Endothelial cell (in vitro differentiated cells): ENCODE measurements at regions not wholly inside any gene's neighbourhood (a gene's known extent, or its start where the extent isn't known, plus 50 kb on each side); places are given as distances from the start of the nearest gene placed in this dataset.
"Not testable (repeated sequence)": the region's sequence is repeated elsewhere in the genome, so short reads cannot be mapped to it uniquely, and the experiment has no call there.

Experiments
- DNase-seq: peaks from one replicate; pipeline ENCODE4 v3.0.0; 2021; ENCODE audit warnings: low spot score
- H3K27ac Mint-ChIP-seq: one replicate; pipeline ENCODE4 v1.8.0; 2021; ENCODE audit warnings: mixed read lengths, inconsistent platforms; ENCODE audit not compliant: unreplicated experiment
- H3K27me3 Mint-ChIP-seq: one replicate; pipeline ENCODE4 v1.8.0; 2021; ENCODE audit warnings: mild to moderate bottlenecking, moderate library complexity, mixed read lengths, inconsistent platforms; ENCODE audit not compliant: unreplicated experiment
- H3K36me3 Mint-ChIP-seq: one replicate; pipeline ENCODE4 v1.8.0; 2021; ENCODE audit warnings: mild to moderate bottlenecking, low read depth, mixed read lengths, inconsistent platforms; ENCODE audit not compliant: unreplicated experiment
- H3K4me1 Mint-ChIP-seq: one replicate; pipeline ENCODE4 v1.8.0; 2021; ENCODE audit warnings: mild to moderate bottlenecking, mixed read lengths, inconsistent platforms; ENCODE audit not compliant: unreplicated experiment
- H3K4me3 Mint-ChIP-seq: one replicate; pipeline ENCODE4 v1.8.0; 2021; ENCODE audit warnings: mild to moderate bottlenecking, mixed read lengths, inconsistent platforms; ENCODE audit not compliant: unreplicated experiment
- H3K9me3 Mint-ChIP-seq: one replicate; pipeline ENCODE4 v1.8.0; 2021; ENCODE audit warnings: mixed read lengths, inconsistent platforms; ENCODE audit not compliant: unreplicated experiment
- TF ChIP-seq, protein P1 (sequence below): fragments of 200-600 bp; sonication (generic); IDR thresholded peaks from one replicate; pipeline ENCODE4 v1.5.0; 2021; ENCODE audit warnings: antibody characterized with exemption; ENCODE audit not compliant: unreplicated experiment

DNA sequence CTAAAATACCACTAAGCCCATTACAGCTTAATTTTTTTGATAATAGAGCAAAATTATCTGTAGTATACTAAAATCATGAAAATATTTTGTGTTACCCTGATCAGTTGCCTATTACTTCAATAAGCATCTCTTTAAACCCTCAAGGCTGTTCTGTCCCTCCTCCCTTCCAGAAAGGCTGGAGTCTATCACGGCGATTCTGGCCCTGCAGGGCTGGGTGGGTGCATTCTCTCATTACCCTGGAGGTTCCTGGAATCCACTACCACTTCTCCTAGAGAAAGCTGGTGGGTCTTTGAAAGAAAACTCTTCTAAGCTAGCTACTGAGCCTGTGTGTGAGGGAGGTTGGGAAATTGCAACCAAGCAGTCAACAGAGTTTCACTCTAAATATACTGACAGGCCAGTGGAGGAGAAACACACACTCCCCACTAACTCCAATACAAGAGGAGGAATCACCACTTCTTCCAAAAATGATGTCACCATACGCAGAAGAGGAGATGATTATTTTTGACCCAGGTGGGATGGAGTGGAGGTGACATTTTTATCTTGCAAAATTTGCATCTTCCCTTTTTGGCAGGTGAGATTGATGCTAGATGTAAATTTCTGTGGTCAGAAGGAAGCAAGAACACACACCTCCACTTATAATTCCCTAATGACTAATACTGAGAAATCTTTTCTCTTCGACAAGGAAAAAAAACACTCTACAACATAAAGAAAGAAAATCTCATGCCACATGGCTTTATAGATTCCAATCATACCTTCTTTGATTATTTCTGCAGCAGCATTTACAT, 182.3 kb upstream of the PHACTR1 start:
- H3K27me3 Mint-ChIP-seq = peaks cover 1% of the 10 kb centered on the region
- no peak overlapping the region for H3K4me3 Mint-ChIP-seq
- peaks cover 13% of the 10 kb centered on the region for H3K4me1 Mint-ChIP-seq
- TF ChIP-seq, protein P1, sequence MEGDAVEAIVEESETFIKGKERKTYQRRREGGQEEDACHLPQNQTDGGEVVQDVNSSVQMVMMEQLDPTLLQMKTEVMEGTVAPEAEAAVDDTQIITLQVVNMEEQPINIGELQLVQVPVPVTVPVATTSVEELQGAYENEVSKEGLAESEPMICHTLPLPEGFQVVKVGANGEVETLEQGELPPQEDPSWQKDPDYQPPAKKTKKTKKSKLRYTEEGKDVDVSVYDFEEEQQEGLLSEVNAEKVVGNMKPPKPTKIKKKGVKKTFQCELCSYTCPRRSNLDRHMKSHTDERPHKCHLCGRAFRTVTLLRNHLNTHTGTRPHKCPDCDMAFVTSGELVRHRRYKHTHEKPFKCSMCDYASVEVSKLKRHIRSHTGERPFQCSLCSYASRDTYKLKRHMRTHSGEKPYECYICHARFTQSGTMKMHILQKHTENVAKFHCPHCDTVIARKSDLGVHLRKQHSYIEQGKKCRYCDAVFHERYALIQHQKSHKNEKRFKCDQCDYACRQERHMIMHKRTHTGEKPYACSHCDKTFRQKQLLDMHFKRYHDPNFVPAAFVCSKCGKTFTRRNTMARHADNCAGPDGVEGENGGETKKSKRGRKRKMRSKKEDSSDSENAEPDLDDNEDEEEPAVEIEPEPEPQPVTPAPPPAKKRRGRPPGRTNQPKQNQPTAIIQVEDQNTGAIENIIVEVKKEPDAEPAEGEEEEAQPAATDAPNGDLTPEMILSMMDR = no peak
- H3K27ac Mint-ChIP-seq = no peak overlapping the region
- no peaks in the 10 kb centered on the region for H3K36me3 Mint-ChIP-seq
- no peak for DNase-seq
- no peaks in the 10 kb centered on the region for H3K9me3 Mint-ChIP-seq

DNA sequence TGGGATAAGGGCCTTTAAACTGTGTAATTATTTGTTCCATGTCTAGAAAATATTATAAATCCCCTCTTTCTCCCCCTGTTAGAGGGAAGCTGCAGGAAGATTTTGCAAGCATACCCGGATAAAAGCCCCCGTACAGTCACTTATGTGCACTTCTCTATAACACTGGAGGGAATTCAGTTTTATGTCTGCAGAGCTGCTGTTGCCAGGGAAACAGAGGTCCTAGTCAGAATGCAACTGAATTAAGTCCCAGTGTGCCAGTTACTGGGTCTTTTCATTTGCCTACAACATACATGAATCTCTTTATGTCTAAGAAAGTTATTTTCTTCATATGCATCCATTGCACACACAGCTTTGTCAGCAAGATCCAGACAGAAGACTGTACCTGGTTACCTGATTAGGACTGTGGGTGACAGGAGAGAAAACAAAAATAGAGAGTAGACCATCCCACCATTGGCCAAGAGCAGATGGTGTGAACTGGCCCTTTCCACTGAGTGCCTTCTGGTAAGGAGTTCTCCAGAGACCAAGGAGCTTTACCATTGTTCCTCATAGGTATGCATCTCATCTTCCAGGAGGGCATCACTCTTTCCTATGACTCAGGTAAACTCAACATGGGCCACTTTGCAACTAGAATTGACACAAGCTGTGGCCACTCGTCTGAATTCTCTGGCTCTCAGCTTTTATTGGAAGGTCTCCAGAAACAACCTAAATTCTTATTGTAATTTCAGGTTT, 180.8 kb upstream of the PHACTR1 start:
- Mint-ChIP-seq H3K36me3 (no peaks in the 10 kb centered on the region), H3K9me3 (no peaks in the 10 kb centered on the region), H3K27ac (no peak overlapping the region), H3K4me3 (no peak overlapping the region), H3K27me3 (peaks cover 1% of the 10 kb centered on the region), H3K4me1 (no peaks in the 10 kb centered on the region)
- no peak for DNase-seq
- TF ChIP-seq, protein P1 = no peak

DNA sequence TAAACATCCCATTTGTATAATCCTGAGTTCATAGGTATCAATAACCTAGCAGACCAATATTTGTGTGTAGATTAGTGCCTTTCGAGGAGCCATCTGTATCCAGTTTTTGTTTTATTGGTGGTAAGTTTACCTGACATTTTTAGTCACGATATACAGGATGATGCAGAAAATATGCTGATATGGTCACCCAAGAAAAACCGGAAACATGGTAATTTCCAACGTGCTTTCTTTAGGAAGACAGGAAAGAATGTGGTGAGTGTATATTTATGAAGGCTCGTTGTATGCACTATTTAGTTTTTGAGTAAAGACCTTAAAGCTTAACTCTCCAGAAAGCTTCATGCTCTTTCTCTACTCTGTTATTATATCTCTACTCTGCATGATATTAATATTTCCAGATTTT, 180.2 kb upstream of the PHACTR1 start:
- Mint-ChIP-seq H3K4me1 (no peaks in the 10 kb centered on the region), H3K4me3 (no peak overlapping the region), H3K27ac (no peak overlapping the region), H3K36me3 (no peaks in the 10 kb centered on the region), H3K27me3 (peaks cover 1% of the 10 kb centered on the region), H3K9me3 (no peaks in the 10 kb centered on the region)
- TF ChIP-seq, protein P1 = no peak
- no peak for DNase-seq

DNA sequence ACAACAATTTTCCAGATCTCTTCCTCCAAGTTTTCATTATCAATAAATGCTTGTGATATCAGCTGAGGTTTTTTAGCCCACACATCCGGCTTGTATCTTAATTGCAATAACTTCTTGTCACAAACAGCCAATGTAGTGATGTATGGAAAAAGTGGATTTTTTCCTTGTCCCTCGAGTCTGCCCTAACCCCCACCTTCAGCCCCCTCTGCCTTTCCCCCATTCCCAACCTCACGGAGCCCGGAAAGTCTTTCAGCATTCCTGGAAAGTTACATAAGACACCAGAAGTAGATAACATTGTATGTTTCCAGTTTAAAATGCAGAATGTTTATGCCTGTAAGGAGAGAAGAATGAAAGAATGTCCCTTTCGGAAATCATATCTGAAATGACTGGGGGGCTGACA, 179.2 kb upstream of the PHACTR1 start:
- Mint-ChIP-seq H3K27ac (no peak overlapping the region), H3K4me1 (no peaks in the 10 kb centered on the region), H3K9me3 (no peaks in the 10 kb centered on the region), H3K36me3 (no peaks in the 10 kb centered on the region), H3K4me3 (no peak overlapping the region), H3K27me3 (peaks cover 1% of the 10 kb centered on the region)
- no peak for DNase-seq
- TF ChIP-seq, protein P1 = no peak

DNA sequence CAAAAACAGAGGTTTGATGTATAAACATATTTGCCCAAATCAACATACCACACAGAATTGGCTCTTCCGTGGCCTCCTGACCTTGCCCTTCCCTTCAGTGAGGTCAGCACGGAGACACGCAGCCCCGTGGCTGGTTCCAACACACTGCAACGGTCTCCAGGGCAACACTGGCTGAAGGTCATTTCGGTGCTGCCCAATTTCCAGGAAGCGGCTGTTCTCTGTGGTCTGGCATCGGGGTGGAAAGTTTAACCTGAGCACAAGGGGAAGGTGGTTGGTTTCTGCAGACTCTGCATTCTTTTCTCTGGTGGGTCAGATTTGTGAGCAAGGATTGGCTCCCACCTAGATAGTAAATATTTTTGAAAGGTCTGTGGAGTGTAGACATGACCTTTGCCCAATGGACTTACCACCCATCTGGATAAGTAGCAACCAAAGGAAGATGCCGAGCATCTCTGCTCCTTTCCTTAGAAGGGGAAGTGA, 177.6 kb upstream of the PHACTR1 start:
- H3K4me3 Mint-ChIP-seq = no peak overlapping the region

DNA sequence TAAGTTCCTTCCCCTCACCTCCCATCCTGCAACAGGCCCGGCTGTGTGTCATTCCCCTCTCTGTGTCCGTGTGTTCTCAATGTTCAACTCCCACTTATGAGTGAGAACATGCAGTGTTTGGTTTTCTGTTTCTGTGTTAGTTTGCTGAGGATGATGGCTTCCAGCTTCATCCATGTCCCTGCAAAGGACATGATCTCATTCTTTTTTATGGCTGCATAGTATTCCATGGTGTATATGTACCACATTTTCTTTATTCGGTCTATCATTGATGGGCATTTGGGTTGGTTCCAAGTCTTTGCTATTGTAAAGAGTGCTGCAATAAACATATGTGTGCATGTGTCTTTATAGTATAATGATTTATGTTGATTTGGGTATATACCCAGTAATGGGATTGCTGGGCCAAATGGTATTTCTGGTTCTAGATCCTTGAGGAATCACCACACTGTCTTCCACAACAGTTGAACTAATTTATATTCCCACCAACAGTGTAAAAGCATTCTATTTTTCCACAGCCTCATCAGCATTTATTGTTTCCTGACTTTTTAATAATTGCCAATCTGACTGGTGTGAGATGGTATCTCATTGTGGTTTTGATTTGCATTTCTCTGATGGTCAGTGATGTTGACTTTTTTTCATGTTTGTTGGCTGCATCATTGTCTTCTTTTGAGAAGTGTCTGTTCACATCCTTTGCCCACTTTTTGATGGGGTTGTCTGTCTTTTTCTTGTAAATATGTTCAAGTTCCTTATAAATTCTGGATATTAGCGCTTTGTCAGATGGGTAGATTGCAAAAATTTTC, 174.1 kb upstream of the PHACTR1 start:
- not testable (repeated sequence) for H3K9me3 Mint-ChIP-seq, H3K4me3 Mint-ChIP-seq, H3K4me1 Mint-ChIP-seq, H3K27ac Mint-ChIP-seq, DNase-seq, H3K27me3 Mint-ChIP-seq, H3K36me3 Mint-ChIP-seq

More for the DNA sequence above, 177.6 kb upstream of the PHACTR1 start:
- H3K36me3 Mint-ChIP-seq = no peaks in the 10 kb centered on the region
- H3K4me1 Mint-ChIP-seq = no peaks in the 10 kb centered on the region
- TF ChIP-seq, protein P1 = no peak
- peaks cover 1% of the 10 kb centered on the region for H3K27me3 Mint-ChIP-seq
- H3K9me3 Mint-ChIP-seq = no peaks in the 10 kb centered on the region
- DNase-seq = no peak
- H3K27ac Mint-ChIP-seq = no peak overlapping the region
